ENCODE measurements at regions not wholly inside any gene's neighbourhood (a gene's known extent, or its start where the extent isn't known, plus 50 kb on each side); places are given as distances from the start of the nearest gene placed in this dataset.

GRCh38 chr14:38074081-38074480 lies 133.6 kb upstream of the SSTR1 start:
- Histone ChIP-seq H3K4me1 (peaks cover 0 to 16% (median 0%) of the 10 kb centered on the region in 9 donors), H3K27me3 (no peaks in the 10 kb centered on the region), H3K27ac (no peak overlapping the region), H3K4me3 (no peak overlapping the region), H3K36me3 (no peaks in the 10 kb centered on the region), H3K9me3 (peaks cover 0 to 7% (median 0%) of the 10 kb centered on the region in 11 donors)
- DNase-seq: no peak
- intact Hi-C loops (cut with DNase I): no loop called here
- 63 to 67% methylated on average over 1 of the region's 1 CpG for WGBS, 2 donors
- TF ChIP-seq CTCF (IDR thresholded peaks at IDR 0.05): no peak
- ATAC-seq: no peak

GRCh38 chr14:38074754-38075153 lies 132.9 kb upstream of the SSTR1 start:
- Histone ChIP-seq H3K4me3 (no peak overlapping the region), H3K27ac (peak overlapping the region in 1 of 10 donors; percentile 31), H3K9me3 (peaks cover 0 to 7% (median 0%) of the 10 kb centered on the region in 11 donors), H3K27me3 (no peaks in the 10 kb centered on the region), H3K36me3 (no peaks in the 10 kb centered on the region), H3K4me1 (peaks cover 0 to 18% (median 0%) of the 10 kb centered on the region in 9 donors)
- ATAC-seq (no peak), DNase-seq (no peak)
- 75 to 79% methylated on average over 2 of the region's 2 CpGs for WGBS, 2 donors
- TF ChIP-seq CTCF (IDR thresholded peaks at IDR 0.05): no peak
- intact Hi-C loops (cut with DNase I): no loop called here

GRCh38 chr14:38078393-38078792 lies 129.3 kb upstream of the SSTR1 start:
- peaks cover 0 to 18% (median 0%) of the 10 kb centered on the region in 9 donors for H3K4me1 ChIP-seq
- H3K36me3 ChIP-seq: no peaks in the 10 kb centered on the region
- no peak for TF ChIP-seq CTCF (IDR thresholded peaks at IDR 0.05)
- no peak overlapping the region for H3K4me3 ChIP-seq
- 51 to 58% methylated on average over 3 of the region's 3 CpGs for WGBS, 2 donors
- no peaks in the 10 kb centered on the region for H3K27me3 ChIP-seq
- peaks cover 0 to 7% (median 0%) of the 10 kb centered on the region in 11 donors for H3K9me3 ChIP-seq
- peak overlapping the region in 1 of 10 donors; percentile 41 for H3K27ac ChIP-seq
- intact Hi-C loops (cut with DNase I): no loop called here
- no peak for DNase-seq
- peak in 3 of 8 donors; percentile 16 to 44 (median 42) for ATAC-seq

GRCh38 chr14:38079268-38079667 lies 128.4 kb upstream of the SSTR1 start:
- Histone ChIP-seq H3K4me1 (peaks cover 0 to 18% (median 0%) of the 10 kb centered on the region in 9 donors), H3K9me3 (peaks cover 0 to 7% (median 0%) of the 10 kb centered on the region in 11 donors), H3K27me3 (no peaks in the 10 kb centered on the region), H3K4me3 (no peak overlapping the region), H3K36me3 (no peaks in the 10 kb centered on the region), H3K27ac (peak overlapping the region in 1 of 10 donors; percentile 27)
- WGBS, 2 donors: 74 to 85% methylated on average over 1 of the region's 1 CpG
- no peak for TF ChIP-seq CTCF (IDR thresholded peaks at IDR 0.05)
- DNase-seq (no peak), ATAC-seq (no peak)
- intact Hi-C loops (cut with DNase I): no loop called here

Data from heart right ventricle (tissue), 16 donors.